ENCODE measurements at regions not wholly inside any gene's neighbourhood (a gene's known extent, or its start where the extent isn't known, plus 50 kb on each side); places are given as distances from the start of the nearest gene placed in this dataset.

DNA sequence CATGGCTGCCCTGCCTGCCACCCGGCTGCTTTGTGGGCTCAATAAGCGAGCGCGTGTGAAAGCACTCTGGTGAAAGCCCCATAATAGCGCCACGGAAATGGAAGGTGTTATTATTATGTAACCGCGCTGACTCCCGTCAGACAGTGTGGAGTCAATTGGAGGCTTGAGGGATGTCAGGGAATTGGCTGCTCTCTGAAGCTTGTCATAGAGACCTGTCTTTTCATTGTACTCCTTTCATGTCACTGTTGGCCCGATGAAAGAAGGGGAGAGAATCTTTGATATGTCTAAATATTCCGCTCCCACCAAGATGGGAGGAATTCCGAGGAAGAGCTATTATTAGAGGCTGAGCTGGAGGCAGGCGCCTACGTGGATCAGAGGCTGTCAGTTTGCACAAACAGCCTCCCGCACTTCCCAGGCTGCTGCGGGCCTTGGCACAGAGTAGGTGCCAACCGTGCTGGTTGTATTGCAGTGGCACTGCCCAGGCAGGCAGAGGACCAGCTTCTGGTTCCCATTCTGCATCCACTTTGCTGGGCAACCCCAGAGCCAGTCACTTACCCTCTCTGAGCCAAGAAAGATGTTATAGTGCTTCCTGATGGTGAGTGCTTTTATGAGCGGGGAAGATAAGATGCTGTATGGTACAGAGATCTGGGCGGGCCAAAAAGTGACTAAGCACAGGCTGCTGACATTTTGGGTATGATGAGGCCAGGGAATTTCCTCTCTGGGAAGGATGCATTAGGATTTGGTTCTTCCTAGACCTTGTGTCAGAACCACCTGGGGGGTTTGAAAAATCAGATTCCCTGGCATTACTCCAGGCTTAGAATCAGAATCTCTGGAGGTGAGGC is 151.4 kb downstream of the RPS24 start:
- no peak overlapping the region for H3K27ac ChIP-seq
- DNase-seq (ENCODE audit: low read depth, low spot score) = no peak

DNA sequence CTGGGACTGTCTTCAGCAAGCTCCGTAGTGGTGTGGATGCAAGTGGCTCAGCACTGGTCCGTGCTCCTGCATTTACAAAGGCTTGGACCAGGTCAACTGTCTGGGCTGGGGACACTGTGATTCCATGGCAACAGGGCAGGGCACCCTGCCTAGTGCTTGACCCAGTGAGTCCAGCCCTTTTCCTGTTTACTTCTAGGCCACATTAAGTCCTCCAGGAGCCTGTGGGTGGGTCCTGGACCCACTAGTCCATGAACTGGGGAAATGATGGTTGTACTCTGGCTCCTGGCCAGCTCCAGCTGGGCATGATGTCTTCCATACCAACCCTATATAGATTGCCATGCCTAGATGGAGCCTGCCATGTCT is 152.0 kb downstream of the RPS24 start:
- DNase-seq (ENCODE audit: low read depth, low spot score) = no peak

DNA sequence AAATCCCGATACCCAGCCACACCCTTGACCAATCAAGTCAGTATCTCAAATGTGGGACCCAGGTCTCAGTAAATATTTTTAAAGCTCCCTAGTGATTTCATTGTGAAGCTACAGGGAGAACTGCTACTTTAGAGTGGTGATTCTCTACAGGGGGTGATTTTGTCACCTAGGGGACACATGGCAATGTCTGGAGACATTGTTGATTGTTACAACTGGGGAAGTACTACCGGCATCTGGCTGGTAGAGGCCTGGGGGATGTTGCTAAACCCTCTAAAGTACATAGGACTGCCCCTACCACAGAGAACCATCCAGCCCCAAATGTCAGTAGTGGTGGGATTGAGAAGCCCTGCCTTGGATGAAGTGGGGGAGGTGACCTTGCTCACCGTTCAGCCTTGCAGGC is 152.9 kb downstream of the RPS24 start:
- H3K27ac ChIP-seq = no peak overlapping the region
- DNase-seq (ENCODE audit: low read depth, low spot score) = no peak

More for the DNA sequence above, 152.0 kb downstream of the RPS24 start:
- no peak overlapping the region for H3K27ac ChIP-seq

DNA sequence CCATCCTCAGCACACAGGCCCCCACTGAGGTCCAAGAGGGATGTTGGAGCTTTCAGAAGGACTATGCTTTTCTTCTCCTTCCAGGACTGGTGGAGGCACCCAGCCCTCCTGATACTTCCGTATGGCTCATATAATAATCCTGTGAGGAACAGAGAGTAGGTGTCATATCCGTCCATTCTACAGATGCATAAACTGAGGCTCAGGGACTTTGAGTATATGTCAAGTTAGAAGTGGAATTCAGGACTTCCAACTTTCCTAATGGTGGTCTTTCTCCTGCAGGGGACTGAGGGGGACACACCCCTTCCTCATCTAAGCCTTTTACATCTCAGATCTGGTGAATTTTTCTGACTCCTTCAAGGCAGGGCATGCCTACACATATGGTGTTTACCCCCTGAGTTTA is 153.7 kb downstream of the RPS24 start:
- no peak for DNase-seq (ENCODE audit: low read depth, low spot score)
- no peak overlapping the region for H3K27ac ChIP-seq

DNA sequence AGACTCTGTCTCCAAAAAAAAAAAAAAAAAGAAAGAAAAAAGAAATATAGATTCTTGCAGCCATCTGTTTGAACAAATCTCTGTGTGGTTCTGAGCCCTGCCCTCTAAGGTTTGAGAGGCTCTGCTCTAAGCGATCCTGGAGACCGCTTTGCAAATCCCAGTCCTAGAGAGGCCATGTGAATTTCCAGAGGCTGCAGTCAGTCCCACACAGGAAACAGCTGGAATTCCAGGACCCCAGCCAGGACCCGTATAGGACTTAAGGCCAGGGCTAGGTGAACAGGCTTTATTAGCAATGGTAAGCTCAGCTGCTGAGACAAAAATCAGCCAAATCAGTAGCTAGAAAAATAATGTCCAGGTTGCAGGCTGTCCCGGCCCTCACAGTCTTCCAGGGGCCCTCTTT is 154.8 kb downstream of the RPS24 start:
- DNase-seq (ENCODE audit: low read depth, low spot score) = no peak
- no peak overlapping the region for H3K27ac ChIP-seq

DNA sequence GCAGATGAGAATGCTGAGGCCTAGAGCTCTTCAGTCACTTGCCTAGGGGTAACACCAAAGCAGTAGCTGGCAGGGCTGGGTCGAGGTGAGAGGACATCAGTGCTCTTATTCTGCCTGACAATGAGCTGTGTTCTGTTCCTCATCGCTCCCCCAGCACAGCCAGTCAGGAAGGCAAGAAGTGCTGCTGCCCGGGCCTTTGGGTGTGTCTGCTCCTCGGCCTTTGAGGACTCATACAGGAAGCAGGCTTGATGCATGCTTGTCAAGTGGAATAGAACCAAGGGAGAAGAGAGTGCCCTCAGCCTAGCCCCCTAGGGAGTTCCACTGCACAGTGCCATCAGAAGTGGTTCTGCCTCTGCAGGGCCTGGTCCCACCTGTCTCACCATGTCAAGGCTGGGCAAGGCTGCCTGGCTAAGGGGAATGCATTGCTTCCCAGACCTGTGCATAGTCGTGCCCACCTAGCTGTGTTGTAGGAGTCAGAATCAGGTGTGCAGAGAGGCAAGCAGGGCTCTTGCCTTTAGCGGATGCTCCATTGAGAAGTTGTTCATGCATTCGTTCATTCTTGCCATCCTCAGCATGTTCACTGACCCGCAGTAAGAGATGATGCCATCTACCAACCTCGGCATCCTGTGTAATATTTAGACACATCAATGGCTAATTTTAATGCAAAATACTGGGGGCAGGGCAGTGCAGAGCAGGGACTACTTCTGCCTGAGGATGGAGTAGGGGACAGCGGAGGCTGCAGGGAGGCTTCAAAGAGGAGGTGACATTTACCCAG is 156.6 kb downstream of the RPS24 start:
- H3K27ac ChIP-seq = no peak overlapping the region
- DNase-seq (ENCODE audit: low read depth, low spot score) = no peak

DNA sequence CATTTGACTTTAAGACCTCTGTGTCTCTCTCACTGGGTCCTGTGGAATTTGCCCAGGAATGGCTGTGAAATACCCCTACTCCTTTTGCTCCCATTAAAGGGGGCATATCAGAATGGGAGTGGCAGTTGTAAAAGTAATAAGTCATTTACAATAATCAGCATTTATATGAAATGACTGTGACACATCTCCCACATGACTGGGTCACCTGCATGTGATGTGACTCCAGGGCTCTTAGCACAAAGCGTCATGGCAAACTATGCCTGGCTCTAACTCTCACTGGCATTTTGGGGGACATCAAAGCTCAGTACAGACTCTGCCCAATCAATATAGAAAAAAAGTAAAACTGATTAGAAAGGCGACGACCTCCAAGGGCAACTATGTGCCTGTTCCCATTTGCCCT is 157.6 kb downstream of the RPS24 start:
- DNase-seq (ENCODE audit: low read depth, low spot score) = no peak
- H3K27ac ChIP-seq = no peak overlapping the region

DNA sequence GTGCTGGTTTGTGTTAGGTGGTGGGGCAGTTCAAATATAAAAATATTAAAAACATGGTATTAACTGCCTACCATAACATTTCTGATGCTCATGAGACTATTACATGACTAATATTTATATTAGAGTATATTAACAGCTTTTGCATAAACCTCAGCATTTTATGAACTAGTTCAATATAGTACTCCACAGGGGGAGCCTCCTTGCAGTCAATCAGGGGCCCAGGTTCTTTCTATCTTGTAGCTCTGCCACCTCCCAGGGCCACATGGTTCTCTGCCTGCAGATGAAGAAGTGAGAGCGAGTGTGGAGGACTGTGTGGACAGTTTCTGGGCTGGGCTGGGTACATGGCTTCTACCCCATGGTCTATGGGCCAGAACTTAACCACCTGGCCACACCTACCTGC is 159.5 kb downstream of the RPS24 start:
- no peak for DNase-seq (ENCODE audit: low read depth, low spot score)
- H3K27ac ChIP-seq = no peak overlapping the region

DNA sequence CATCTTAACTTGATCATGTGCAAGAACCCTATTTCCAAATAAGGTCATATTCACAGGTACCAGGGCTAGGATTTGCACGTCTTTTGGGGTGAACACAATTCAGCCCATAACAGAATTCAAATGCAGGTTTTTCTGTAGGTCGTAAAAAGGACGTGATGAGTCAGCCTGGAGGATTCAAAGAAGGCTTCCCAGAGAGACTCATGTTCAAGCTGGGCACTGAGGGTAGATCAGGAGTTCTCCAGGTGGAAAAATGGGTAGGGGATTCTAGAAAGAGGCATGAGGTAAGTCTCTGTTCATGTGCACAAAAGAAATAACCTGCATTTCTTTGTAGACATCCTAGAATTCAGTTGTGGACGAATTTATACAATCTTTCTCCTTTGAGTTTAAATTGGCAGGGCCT is 160.4 kb downstream of the RPS24 start:
- no peak for DNase-seq (ENCODE audit: low read depth, low spot score)

DNA sequence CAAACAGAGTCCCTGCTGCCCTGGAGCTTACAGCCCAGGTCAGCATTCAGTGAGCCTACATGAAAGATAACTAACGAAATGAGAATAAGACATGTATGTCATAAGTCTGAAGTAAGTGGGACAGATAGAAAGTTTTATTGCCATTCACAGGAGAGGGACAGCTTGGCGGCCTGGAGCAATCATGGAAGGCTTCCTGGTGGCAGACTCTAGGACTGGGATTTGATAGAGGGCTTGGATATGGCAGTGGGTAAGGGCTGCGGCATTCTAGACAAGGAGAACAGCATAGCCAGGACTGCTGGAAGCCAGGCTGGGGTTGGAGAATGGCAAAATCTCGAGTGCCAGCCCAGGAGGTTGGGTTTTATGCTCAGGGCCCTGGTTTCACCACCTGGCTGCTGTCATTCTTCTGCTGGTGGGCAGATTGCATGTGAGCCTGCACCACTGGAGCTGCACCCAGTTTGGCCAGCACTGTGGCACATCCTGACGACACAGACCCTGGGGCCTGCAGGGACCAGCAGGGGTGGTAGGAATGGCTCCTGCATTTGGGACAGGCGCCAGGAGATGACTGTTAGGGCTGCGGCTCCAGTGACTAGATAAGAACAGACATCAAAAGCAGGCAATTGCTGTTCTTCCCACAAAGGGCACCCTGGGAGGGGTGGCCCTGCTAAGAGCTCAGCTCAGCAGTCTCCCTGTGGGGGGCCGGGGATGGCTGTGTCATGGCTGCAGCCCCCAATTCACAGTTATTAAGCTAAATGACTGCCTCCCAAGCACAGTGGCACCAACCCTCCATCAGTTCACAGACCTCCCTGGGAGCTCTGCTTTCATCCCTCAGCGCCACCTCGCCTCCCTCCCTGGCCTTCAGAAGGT is 161.1 kb downstream of the RPS24 start:
- no peak overlapping the region for H3K27ac ChIP-seq
- no peak for DNase-seq (ENCODE audit: low read depth, low spot score)

More for the DNA sequence above, 160.4 kb downstream of the RPS24 start:
- no peak overlapping the region for H3K27ac ChIP-seq

DNA sequence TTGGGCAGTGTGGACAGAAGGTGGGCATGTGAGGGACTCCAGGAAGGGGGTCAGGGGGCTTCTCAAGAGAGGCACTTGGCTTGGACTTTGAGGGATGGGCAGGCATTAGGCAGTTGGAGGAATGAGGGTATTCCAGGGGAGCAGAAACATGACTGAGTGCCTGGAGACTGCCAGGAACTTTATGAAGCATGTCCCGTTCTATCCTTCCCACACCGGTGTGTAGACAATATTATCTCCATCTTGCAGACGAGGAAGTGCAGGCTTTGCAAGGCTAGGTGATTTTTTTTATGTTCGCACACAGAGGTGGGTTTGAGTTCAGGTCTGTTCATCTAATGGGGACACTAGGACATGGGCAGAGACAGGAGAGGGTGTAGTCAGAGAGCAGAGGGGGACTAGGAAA is 162.7 kb downstream of the RPS24 start:
- H3K27ac ChIP-seq = no peak overlapping the region
- no peak for DNase-seq (ENCODE audit: low read depth, low spot score)

DNA sequence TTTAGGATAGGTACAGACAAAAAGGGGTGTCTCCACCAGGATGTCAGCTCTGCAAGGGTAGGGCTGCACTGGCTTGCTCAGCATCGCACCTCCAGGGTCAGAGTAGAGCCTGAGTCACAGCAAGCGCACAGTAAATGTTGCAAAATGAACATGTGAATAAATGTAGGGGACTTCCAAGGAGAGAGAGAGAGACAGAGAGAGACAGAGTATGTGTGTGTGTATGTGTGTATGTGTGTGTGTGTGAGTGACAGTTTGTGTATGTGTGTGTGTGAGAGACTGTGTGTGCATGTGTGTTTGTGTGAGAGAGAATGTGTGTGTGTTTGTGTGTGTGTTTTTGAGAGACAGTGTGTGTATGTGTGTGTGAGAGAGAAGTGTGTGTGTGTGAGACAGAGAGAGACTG is 163.3 kb downstream of the RPS24 start:
- peak; percentile 94 for DNase-seq (ENCODE audit: low read depth, low spot score)
- H3K27ac ChIP-seq = no peak overlapping the region

DNA sequence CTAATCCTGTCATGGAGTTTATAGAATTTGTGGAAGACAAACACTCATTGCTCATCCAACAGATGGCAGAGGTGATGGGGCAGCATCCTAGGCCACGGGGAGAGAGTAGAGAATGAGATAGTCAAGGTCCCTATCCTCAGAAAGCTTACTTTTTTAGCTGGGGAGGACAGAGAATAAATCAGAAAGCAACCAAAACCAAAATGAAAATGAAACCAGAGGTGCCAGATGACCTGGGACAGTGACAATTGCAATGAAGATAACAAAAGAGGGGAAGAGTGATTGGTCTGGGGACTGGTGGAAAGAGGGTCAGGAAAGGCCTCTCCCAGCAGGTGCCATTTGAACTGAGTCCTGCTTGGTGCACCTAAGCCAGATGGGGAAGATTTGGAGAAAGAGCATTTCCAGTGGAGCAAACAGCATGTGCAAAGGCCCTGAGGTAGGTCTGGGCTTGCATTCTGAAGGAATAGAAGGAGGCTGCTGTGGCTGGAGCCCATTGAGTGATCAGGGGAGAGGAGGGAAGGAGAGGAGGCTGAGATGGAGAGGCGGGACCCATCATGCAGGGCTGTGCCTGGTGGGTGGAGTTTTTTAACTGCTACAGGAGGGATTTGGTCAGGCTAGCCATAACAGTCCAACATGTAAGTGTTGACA is 164.1 kb downstream of the RPS24 start:
- no peak overlapping the region for H3K27ac ChIP-seq
- DNase-seq (ENCODE audit: low read depth, low spot score) = no peak

DNA sequence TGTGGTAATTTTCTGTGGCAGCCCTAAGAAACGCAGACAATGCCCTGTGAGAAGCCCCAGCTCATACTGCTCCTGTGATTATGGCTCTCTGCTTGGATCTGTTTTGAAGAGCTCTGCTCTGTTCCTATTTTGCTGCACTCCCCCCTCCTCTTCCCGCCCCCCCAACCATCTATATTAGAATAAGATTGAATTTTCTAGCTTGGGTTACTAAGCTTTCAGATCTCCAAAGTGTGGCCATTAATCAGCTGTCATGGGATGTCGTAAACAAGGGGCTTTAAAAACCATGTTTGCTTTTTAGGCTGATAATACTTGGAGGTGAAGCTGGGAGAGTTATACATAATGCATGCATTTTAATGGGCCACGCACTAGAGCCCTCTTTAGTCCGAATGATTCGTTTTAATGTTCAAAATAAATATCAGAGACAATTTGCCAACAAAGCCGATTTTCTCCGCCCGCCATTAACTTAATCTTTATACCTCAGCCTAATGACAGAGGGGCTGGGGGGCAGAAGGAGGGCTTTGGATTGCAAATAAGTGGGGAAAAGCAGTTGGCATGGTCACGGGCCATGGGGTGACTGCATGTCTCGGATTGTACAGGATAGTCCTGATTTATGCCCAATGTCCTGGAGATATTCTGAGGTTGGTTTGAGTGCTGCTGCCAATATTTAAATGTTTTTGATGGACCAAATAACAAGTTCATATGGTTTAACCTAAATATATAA is 165.5 kb downstream of the RPS24 start:
- no peak overlapping the region for H3K27ac ChIP-seq
- no peak for DNase-seq (ENCODE audit: low read depth, low spot score)

DNA sequence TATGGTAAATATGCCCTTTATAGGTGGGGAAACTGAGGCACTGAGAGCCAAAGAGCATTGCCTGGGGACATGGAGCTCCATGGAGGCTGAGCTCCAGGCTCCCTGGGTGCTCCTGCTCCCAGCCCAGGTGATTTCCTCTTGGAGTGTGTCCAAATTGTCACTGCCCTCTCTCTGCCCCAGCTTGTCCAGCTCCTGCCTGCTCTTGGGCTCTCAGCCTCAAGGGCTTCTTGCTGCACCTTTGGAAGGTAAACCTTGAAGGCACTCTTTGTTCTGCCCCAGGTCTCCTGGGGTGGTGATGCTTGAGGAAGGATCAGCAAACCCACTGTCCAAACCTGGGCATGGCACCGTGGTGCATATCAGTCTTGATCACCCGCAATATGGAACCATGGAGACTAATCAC is 166.1 kb downstream of the RPS24 start:
- peak; percentile 29 for DNase-seq (ENCODE audit: low read depth, low spot score)
- H3K27ac ChIP-seq = no peak overlapping the region

DNA sequence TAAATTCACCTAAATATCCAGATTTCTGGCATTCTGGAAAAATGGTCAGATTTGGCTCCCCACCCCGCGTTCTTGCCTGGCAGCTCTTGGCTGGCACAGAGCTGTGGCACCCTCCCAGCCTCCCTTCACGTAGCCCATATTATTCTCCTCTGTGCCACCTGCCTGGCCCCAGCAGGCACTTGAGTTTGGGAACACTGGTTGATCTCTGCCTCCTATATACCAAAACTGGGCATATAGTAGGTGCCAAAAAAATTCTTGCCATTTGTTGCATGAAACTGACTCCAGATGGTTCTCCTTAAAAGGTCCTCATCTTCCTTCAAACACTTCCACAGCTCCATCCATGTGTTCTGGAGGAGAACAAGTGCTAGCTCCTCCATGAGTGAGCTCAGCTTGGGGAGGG is 167.0 kb downstream of the RPS24 start:
- DNase-seq (ENCODE audit: low read depth, low spot score) = no peak
- H3K27ac ChIP-seq = no peak overlapping the region

DNA sequence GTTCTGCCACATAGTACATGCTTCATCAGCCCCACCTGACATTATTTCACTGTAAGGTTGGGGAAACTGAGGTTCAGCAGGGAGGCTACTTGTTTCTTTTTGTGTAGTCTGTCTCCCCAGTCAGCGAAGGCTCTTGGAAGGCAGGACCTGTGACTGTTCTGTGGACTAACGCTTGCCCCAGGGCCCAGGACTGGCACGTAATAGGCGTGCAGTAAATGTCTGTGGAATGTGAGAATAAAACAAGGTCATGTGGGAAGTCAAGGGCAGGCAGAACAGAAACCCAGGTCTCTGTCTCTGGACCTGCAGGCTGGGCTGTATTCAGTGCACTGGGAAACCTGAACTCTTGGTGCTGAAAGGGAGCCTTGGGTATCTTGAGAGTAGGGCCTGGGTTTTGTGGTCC is 168.7 kb downstream of the RPS24 start:
- no peak for DNase-seq (ENCODE audit: low read depth, low spot score)
- H3K27ac ChIP-seq = no peak overlapping the region

DNA sequence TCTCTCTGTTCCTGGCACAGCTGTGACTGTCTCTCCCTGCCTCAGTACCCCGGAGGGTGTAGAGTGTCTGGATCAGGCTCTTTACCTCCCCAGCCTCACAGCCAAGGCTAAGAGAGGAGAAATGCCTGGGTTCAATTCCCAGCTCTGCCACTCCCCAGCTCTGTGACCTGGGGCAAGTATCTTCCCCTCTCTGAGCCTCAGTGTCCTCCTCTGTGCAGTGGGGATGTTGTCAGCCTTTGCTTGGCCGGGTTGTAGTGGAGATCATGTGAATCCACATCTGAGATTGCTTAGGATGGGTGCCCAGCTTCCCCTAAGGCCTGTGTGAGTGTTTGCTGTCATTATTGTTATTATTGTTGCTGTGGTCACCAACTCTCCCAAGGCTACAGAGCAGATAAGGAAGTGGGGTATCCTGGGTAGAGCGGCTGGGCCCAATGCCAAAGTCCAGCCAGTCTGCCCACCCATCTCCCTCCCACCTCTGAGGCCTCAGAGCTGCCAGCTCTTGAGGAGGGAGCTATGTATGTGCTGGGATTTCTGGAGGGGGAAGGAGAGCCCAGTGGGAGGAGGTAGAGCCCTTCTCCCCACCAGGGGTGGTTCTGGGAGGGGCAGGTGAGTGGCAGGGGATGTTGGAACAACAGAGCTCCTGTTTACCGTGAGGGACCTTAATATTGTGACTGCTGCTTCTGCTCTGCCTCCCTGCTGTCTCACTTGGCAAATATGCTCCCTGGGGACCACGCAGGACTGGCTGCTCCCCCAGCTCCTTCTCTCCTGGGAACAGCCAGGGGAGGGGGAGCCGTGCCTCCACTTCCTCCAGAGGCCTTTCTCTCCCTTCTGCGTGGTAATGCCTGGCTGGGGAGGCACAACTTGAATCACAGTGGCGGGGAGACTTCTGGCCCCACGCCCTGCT is 170.5 kb downstream of the RPS24 start:
- no peak for DNase-seq (ENCODE audit: low read depth, low spot score)
- no peak overlapping the region for H3K27ac ChIP-seq
